HG03457 (cell line): ENCODE measurements at regions not wholly inside any gene's neighbourhood (a gene's known extent, or its start where the extent isn't known, plus 50 kb on each side); places are given as distances from the start of the nearest gene placed in this dataset.

ENCODE experiments used
- ATAC-seq: cut with Tn5 transposase; IDR thresholded peaks from one replicate; pipeline ENCODE4 v1.9.1; 2021; ENCODE audit warnings: moderate number of reproducible peaks; ENCODE audit not compliant: unreplicated experiment

GRCh38 chr11:116134450-116134849 is 630.2 kb upstream of the CADM1 start:
- no peak for ATAC-seq

- no peak for ATAC-seq
These were observed 628.2 kb upstream of the CADM1 start for GRCh38 chr11:116132273-116132978.

GRCh38 chr11:116130122-116130521 is 625.9 kb upstream of the CADM1 start:
- peak; percentile 57 for ATAC-seq

GRCh38 chr11:116129456-116129855 is 625.2 kb upstream of the CADM1 start:
- ATAC-seq, result no peak

GRCh38 chr11:116126562-116126961 is 622.3 kb upstream of the CADM1 start:
- ATAC-seq, result no peak

GRCh38 chr11:116124922-116125714 is 620.9 kb upstream of the CADM1 start:
- ATAC-seq, result no peak

- no peak for ATAC-seq
These were observed 619.5 kb upstream of the CADM1 start for GRCh38 chr11:116123739-116124138.

- no peak for ATAC-seq
These were observed 618.7 kb upstream of the CADM1 start for GRCh38 chr11:116122697-116123472.

- no peak for ATAC-seq
These were observed 614.9 kb upstream of the CADM1 start for GRCh38 chr11:116119158-116119557.

GRCh38 chr11:116118138-116118470 is 613.9 kb upstream of the CADM1 start:
- no peak for ATAC-seq

GRCh38 chr11:116117331-116118137 is 613.3 kb upstream of the CADM1 start:
- ATAC-seq, result no peak

- no peak for ATAC-seq
These were observed 611.6 kb upstream of the CADM1 start for GRCh38 chr11:116115801-116116200.

GRCh38 chr11:116114198-116114651 is 610.0 kb upstream of the CADM1 start:
- ATAC-seq, result no peak

- no peak for ATAC-seq
These were observed 608.1 kb upstream of the CADM1 start for GRCh38 chr11:116112087-116112935.

- ATAC-seq, result no peak
These were observed 607.3 kb upstream of the CADM1 start for GRCh38 chr11:116111546-116111945.

- no peak for ATAC-seq
These were observed 606.6 kb upstream of the CADM1 start for GRCh38 chr11:116110802-116111201.

- ATAC-seq, result no peak
These were observed 606.1 kb upstream of the CADM1 start for GRCh38 chr11:116110356-116110755.

GRCh38 chr11:116109228-116109627 is 605.0 kb upstream of the CADM1 start:
- no peak for ATAC-seq

GRCh38 chr11:116108161-116108560 is 603.9 kb upstream of the CADM1 start:
- no peak for ATAC-seq

GRCh38 chr11:116107229-116107628 is 603.0 kb upstream of the CADM1 start:
- no peak for ATAC-seq
